B cell (primary cell): ENCODE measurements at regions not wholly inside any gene's neighbourhood (a gene's known extent, or its start where the extent isn't known, plus 50 kb on each side); places are given as distances from the start of the nearest gene placed in this dataset.

Experiments used
- ATAC-seq: fragments of 200-7000 bp; cut with Tn5 transposase; one replicate; pipeline ENCODE4 v1.10.0; 2021; ENCODE audit warnings: low read depth, mild to moderate bottlenecking, moderate number of reproducible peaks, moderate library complexity
- CTCF ChIA-PET: fragments of 350-600 bp; sonication (Branson Sonifier 250); formaldehyde crosslinking; loops from one replicate; lab custom pipeline; 2021; ENCODE audit warnings: antibody characterized with exemption, inconsistent platforms; lab: Charles Lee
- POLR2A ChIA-PET: fragments of 350-600 bp; sonication (Branson Sonifier 250); formaldehyde crosslinking; loops from one replicate; lab custom pipeline; 2021; ENCODE audit warnings: antibody characterized with exemption; lab: Charles Lee
- DNase-seq: peaks from one replicate; pipeline ENCODE4 v3.0.0; 2013
- H2AFZ ChIP-seq: 2 replicates; pipeline ENCODE4 v1.6.1; 2012; ENCODE audit warnings: mild to moderate bottlenecking, low read depth, low read length; ENCODE audit not compliant: insufficient read depth, poor library complexity, severe bottlenecking
- H3K27ac ChIP-seq, 2 donors: 1 replicate in 1 of 2; 2 replicates in 1 of 2; pipeline ENCODE4 v1.5.1; 2012 to 2013; ENCODE audit warnings: low read length in 2 of 2, mild to moderate bottlenecking in 2 of 2, moderate library complexity in 1 of 2
- H3K27me3 ChIP-seq, 4 experiments: fragments of 200-600 bp in 1 of 4; sonication (generic) in 1 of 4; replicated peaks in 1 of 4; 1 replicate in 2 of 4; 2 replicates in 2 of 4; pipeline versions ENCODE4 v1.6.1 to v1.7.0; 2013 to 2016; ENCODE audit warnings: low read length in 3 of 4, mild to moderate bottlenecking in 2 of 4, mixed read lengths in 1 of 4, moderate library complexity in 1 of 4; ENCODE audit not compliant: insufficient read depth in 4 of 4, control insufficient read depth in 3 of 4; ENCODE audit errors: control extremely low read depth in 1 of 4
- H3K36me3 ChIP-seq, 2 experiments: replicated peaks in 1 of 2; 1 replicate in 1 of 2; 2 replicates in 1 of 2; pipeline versions ENCODE4 v1.6.1 to v1.7.1; 2013; ENCODE audit warnings: low read length in 1 of 2; ENCODE audit not compliant: insufficient read depth in 2 of 2, control insufficient read depth in 1 of 2; ENCODE audit errors: control extremely low read depth in 1 of 2, extremely low read depth in 1 of 2
- H3K4me1 ChIP-seq, 2 donors: fragments of 200-600 bp in 1 of 2; sonication (generic) in 1 of 2; 1 replicate in 1 of 2; 2 replicates in 1 of 2; pipeline versions ENCODE4 v1.5.1 to v1.6.1; 2013 to 2017; ENCODE audit warnings: low read length in 2 of 2; ENCODE audit not compliant: control insufficient read depth in 2 of 2, insufficient read depth in 2 of 2
- H3K4me2 ChIP-seq: replicated peaks from 2 replicates; pipeline ENCODE3; 2012; ENCODE audit warnings: mild to moderate bottlenecking, low read depth, low read length; ENCODE audit not compliant: poor library complexity, severe bottlenecking
- H3K4me3 ChIP-seq, 5 experiments: fragments of 200-600 bp in 1 of 5; sonication (generic) in 1 of 5; 1 replicate in 3 of 5; 2 replicates in 2 of 5; pipeline versions ENCODE4 v1.5.1 to v1.7.0; 2011 to 2016; ENCODE audit warnings: low read length in 4 of 5, mild to moderate bottlenecking in 4 of 5, low read depth in 2 of 5, control low read depth in 1 of 5, moderate library complexity in 1 of 5; ENCODE audit not compliant: insufficient read depth in 1 of 5; ENCODE audit errors: control extremely low read depth in 1 of 5, extremely low read depth in 1 of 5
- H3K79me2 ChIP-seq: fragments of 200-600 bp; sonication (generic); one replicate; pipeline ENCODE4 v1.6.0; 2016; ENCODE audit warnings: low read length; ENCODE audit not compliant: control insufficient read depth, insufficient read depth
- H3K9ac ChIP-seq: fragments of 200-600 bp; sonication (generic); 2 replicates; pipeline ENCODE4 v1.6.1; 2017; ENCODE audit warnings: mild to moderate bottlenecking, low read length, moderate library complexity
- H3K9me3 ChIP-seq, 3 donors: one replicate each; pipeline versions ENCODE4 v1.6.1 to v1.7.1; 2013; ENCODE audit warnings: low read length in 2 of 3; ENCODE audit not compliant: control insufficient read depth in 2 of 3, insufficient read depth in 1 of 3; ENCODE audit errors: control extremely low read depth in 1 of 3
- H4K20me1 ChIP-seq: 2 replicates; pipeline ENCODE4 v1.6.0; 2012; ENCODE audit warnings: mild to moderate bottlenecking, low read length; ENCODE audit not compliant: insufficient read depth, control insufficient read depth, poor library complexity, severe bottlenecking
- H3K27ac Mint-ChIP-seq: one replicate; pipeline ENCODE4 v1.8.0; 2021; ENCODE audit warnings: mixed read lengths
- H3K27me3 Mint-ChIP-seq: one replicate; pipeline ENCODE4 v1.8.0; 2021; ENCODE audit warnings: mixed read lengths
- H3K4me1 Mint-ChIP-seq: one replicate; pipeline ENCODE4 v1.8.0; 2021; ENCODE audit warnings: mixed read lengths
- H3K4me3 Mint-ChIP-seq: one replicate; pipeline ENCODE4 v1.8.0; 2021; ENCODE audit warnings: mixed read lengths
- H3K9me3 Mint-ChIP-seq: one replicate; pipeline ENCODE4 v1.8.0; 2022; ENCODE audit warnings: mixed read lengths; ENCODE audit not compliant: insufficient read depth
- CTCF ChIP-seq: fragments of 200-600 bp; IDR thresholded peaks from one replicate; pipeline ENCODE4 v1.8.0; 2022; ENCODE audit warnings: antibody characterized with exemption, mild to moderate bottlenecking
- EZH2 ChIP-seq: IDR thresholded peaks from 2 replicates; pipeline ENCODE4 v1.6.1; 2012; ENCODE audit warnings: borderline replicate concordance, low read depth, mild to moderate bottlenecking, moderate library complexity, low read length; ENCODE audit not compliant: insufficient read depth, poor library complexity, severe bottlenecking
- WGBS: methylation state at CpG from one replicate; pipeline ENCODE4 v1.1.5; 2013; ENCODE audit warnings: missing lambda C conversion rate; ENCODE audit not compliant: insufficient coverage; 5-methylcytosine and 5-hydroxymethylcytosine counted together
- intact Hi-C: fragments of 100-400 bp; cut with micrococcal nuclease; formaldehyde crosslinking; loops from one replicate; pipeline ENCODE4 v1.10.0; 2022

GRCh38 chr11:42545954-42546353 is 765.8 kb upstream of the API5 start:
- Mint-ChIP-seq H3K27me3 (no peaks in the 10 kb centered on the region), H3K4me3 (no peak overlapping the region), H3K4me1 (no peaks in the 10 kb centered on the region), H3K9me3 (peaks cover 2% of the 10 kb centered on the region), H3K27ac (no peak overlapping the region)
- H4K20me1 ChIP-seq: no peaks in the 10 kb centered on the region
- H3K9me3 ChIP-seq: no peaks in the 10 kb centered on the region
- H3K4me3 ChIP-seq: no peak overlapping the region
- POLR2A ChIA-PET: no interaction called here
- H3K27ac ChIP-seq: no peak overlapping the region
- ATAC-seq: no peak
- H3K4me2 ChIP-seq: no peak overlapping the region
- no peaks in the 10 kb centered on the region for H3K27me3 ChIP-seq
- WGBS: 100% methylated on average over 2 of the region's 3 CpGs
- H3K79me2 ChIP-seq: no peaks in the 10 kb centered on the region
- H3K4me1 ChIP-seq: no peaks in the 10 kb centered on the region
- intact Hi-C loops: no loop called here
- H3K9ac ChIP-seq: no peak overlapping the region
- TF ChIP-seq EZH2 (no peak), CTCF (no peak)
- DNase-seq: no peak
- H3K36me3 ChIP-seq: no peaks in the 10 kb centered on the region
- no peak overlapping the region for H2AFZ ChIP-seq
- CTCF ChIA-PET: no interaction called here

GRCh38 chr11:42552786-42553185 is 759.0 kb upstream of the API5 start:
- ATAC-seq (no peak), DNase-seq (no peak)
- Histone ChIP-seq H4K20me1 (no peaks in the 10 kb centered on the region), H3K4me2 (no peak overlapping the region), H3K9me3 (no peaks in the 10 kb centered on the region), H3K27ac (no peak overlapping the region), H3K4me3 (no peak overlapping the region), H3K9ac (no peak overlapping the region), H3K27me3 (no peaks in the 10 kb centered on the region), H3K79me2 (no peaks in the 10 kb centered on the region), H3K4me1 (no peaks in the 10 kb centered on the region), H3K36me3 (no peaks in the 10 kb centered on the region), H2AFZ (no peak overlapping the region)
- POLR2A ChIA-PET: no interaction called here
- H3K27me3 Mint-ChIP-seq: no peaks in the 10 kb centered on the region
- no peak overlapping the region for H3K4me3 Mint-ChIP-seq
- 100% methylated on average over 2 of the region's 3 CpGs for WGBS
- intact Hi-C loops: no loop called here
- no peaks in the 10 kb centered on the region for H3K4me1 Mint-ChIP-seq
- no peaks in the 10 kb centered on the region for H3K9me3 Mint-ChIP-seq
- no peak for TF ChIP-seq CTCF
- TF ChIP-seq EZH2: no peak
- CTCF ChIA-PET: no interaction called here
- H3K27ac Mint-ChIP-seq: no peak overlapping the region
